ENCODE measurements at regions not wholly inside any gene's neighbourhood (a gene's known extent, or its start where the extent isn't known, plus 50 kb on each side); places are given as distances from the start of the nearest gene placed in this dataset.

DNA sequence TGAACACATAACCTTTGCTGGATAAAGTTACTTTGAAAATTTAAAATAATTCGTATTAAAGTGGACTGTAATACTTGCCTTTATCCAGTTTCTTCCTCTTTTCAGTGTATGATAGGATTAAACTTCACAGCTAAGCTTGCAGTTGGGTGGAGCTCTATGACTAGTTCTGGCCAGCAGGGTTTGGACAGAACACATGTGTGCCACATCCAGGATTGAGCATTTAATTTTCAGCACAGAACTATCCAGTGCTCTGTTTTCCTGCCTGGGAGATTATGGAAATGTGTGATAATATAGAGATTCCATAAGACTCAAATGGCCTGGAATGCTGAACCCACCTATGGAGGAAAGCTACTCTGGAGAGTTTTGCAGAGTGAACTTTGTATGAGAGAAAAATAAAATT lies 200.2 kb downstream of the OSR1 start:
- H3K4me3 ChIP-seq: no peak overlapping the region
- no peak for DNase-seq
- H3K27me3 ChIP-seq: no peaks in the 10 kb centered on the region
- 38 to 65% methylated on average over 1 of the region's 1 CpG for WGBS, 2 donors
- no peak for ATAC-seq (ENCODE audit: low FRiP score in 2 of 2)
- no peak for TF ChIP-seq EP300 (IDR thresholded peaks at IDR 0.05)
- no peak for TF ChIP-seq POLR2AphosphoS5 (IDR thresholded peaks at IDR 0.05)
- TF ChIP-seq, protein P1, sequence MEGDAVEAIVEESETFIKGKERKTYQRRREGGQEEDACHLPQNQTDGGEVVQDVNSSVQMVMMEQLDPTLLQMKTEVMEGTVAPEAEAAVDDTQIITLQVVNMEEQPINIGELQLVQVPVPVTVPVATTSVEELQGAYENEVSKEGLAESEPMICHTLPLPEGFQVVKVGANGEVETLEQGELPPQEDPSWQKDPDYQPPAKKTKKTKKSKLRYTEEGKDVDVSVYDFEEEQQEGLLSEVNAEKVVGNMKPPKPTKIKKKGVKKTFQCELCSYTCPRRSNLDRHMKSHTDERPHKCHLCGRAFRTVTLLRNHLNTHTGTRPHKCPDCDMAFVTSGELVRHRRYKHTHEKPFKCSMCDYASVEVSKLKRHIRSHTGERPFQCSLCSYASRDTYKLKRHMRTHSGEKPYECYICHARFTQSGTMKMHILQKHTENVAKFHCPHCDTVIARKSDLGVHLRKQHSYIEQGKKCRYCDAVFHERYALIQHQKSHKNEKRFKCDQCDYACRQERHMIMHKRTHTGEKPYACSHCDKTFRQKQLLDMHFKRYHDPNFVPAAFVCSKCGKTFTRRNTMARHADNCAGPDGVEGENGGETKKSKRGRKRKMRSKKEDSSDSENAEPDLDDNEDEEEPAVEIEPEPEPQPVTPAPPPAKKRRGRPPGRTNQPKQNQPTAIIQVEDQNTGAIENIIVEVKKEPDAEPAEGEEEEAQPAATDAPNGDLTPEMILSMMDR (IDR thresholded peaks at IDR 0.05): no peak
- TF ChIP-seq POLR2A (IDR thresholded peaks at IDR 0.05): no peak
- no peaks in the 10 kb centered on the region for H3K9me3 ChIP-seq
- H3K27ac ChIP-seq: no peak overlapping the region
- no peaks in the 10 kb centered on the region for H3K4me1 ChIP-seq
- no peaks in the 10 kb centered on the region for H3K36me3 ChIP-seq

GRCh38 chr2:19156646-19157045 lies 201.8 kb downstream of the OSR1 start:
- Histone ChIP-seq H3K4me1 (no peaks in the 10 kb centered on the region), H3K4me3 (no peak overlapping the region), H3K9me3 (no peaks in the 10 kb centered on the region), H3K27ac (no peak overlapping the region), H3K36me3 (no peaks in the 10 kb centered on the region), H3K27me3 (no peaks in the 10 kb centered on the region)
- TF ChIP-seq POLR2A (IDR thresholded peaks at IDR 0.05): no peak
- TF ChIP-seq POLR2AphosphoS5 (IDR thresholded peaks at IDR 0.05): no peak
- TF ChIP-seq EP300 (IDR thresholded peaks at IDR 0.05): no peak
- TF ChIP-seq, protein P1 (IDR thresholded peaks at IDR 0.05): no peak
- 95 to 97% methylated on average over 1 of the region's 1 CpG for WGBS, 2 donors
- ATAC-seq (ENCODE audit: low FRiP score in 2 of 2): no peak
- DNase-seq: no peak

GRCh38 chr2:19150726-19151125 lies 207.7 kb downstream of the OSR1 start:
- no peaks in the 10 kb centered on the region for H3K36me3 ChIP-seq
- no peaks in the 10 kb centered on the region for H3K4me1 ChIP-seq
- H3K27me3 ChIP-seq: no peaks in the 10 kb centered on the region
- TF ChIP-seq EP300 (IDR thresholded peaks at IDR 0.05) (no peak), POLR2AphosphoS5 (IDR thresholded peaks at IDR 0.05) (no peak), POLR2A (IDR thresholded peaks at IDR 0.05) (no peak)
- H3K4me3 ChIP-seq: no peak overlapping the region
- H3K27ac ChIP-seq: no peak overlapping the region
- DNase-seq (no peak), ATAC-seq (ENCODE audit: low FRiP score in 2 of 2) (no peak)
- whole genome bisulfite sequencing, 2 donors: 100% methylated on average over 2 of the region's 2 CpGs
- peaks cover 0 to 10% (median 6%) of the 10 kb centered on the region in 4 donors for H3K9me3 ChIP-seq

- no peak for ATAC-seq (ENCODE audit: low FRiP score in 2 of 2)
Measured at GRCh38 chr2:19146867-19147266, 211.6 kb downstream of the OSR1 start.

DNA sequence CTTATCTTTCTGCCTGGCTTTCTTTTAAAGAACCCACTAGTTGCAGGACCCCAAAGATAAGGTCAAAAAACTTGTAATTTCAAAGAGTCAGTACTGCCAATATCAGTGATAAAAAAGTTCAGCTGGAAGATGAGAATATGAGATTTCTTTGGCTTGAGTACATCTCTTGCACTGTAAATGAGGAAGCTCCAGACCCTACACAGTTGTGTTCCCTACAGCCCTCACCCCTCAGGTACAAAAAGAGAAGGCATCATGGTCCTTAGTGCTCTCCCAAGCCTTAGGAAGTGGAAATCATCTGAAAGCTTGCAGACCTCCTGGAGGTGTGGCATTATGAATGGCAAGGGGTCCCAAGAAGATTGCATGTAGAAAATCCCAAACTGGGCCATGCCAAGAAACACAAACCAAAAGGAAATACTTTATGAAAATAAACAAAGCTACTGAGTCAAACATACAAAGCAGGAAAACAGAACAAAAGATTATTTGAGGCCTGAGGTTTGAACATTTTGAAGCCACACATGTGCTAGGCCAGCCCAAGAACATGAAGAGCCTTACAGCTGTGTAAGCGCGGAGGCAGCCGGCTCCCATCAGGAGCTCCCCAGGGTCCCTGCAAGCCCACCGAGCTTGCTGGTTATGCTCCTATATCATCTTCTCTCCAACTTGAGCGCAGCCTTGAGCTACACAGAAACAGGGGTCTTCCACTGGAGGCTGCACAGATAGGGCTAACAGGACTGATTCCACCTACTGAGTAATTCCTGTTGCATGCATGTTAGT lies 217.0 kb downstream of the OSR1 start:
- ATAC-seq (ENCODE audit: low FRiP score in 2 of 2): no peak
- Histone ChIP-seq H3K27ac (peak overlapping the region in 1 of 4 donors; percentile 21), H3K36me3 (no peaks in the 10 kb centered on the region), H3K27me3 (no peaks in the 10 kb centered on the region), H3K9me3 (no peaks in the 10 kb centered on the region), H3K4me1 (peaks cover 0 to 4% (median 0%) of the 10 kb centered on the region in 4 donors), H3K4me3 (no peak overlapping the region)
- DNase-seq: peak in 1 of 2 donors; percentile 20
- WGBS, 2 donors: 85% methylated on average over 5 of the region's 5 CpGs
- no peak for TF ChIP-seq EP300 (IDR thresholded peaks at IDR 0.05)
- TF ChIP-seq, protein P1 (IDR thresholded peaks at IDR 0.05): no peak
- no peak for TF ChIP-seq POLR2AphosphoS5 (IDR thresholded peaks at IDR 0.05)
- TF ChIP-seq POLR2A (IDR thresholded peaks at IDR 0.05): no peak

More at GRCh38 chr2:19146867-19147266, 211.6 kb downstream of the OSR1 start:
- DNase-seq: no peak
- Histone ChIP-seq H3K9me3 (peaks cover 0 to 10% (median 6%) of the 10 kb centered on the region in 4 donors), H3K27me3 (no peaks in the 10 kb centered on the region), H3K36me3 (no peaks in the 10 kb centered on the region), H3K4me1 (no peaks in the 10 kb centered on the region), H3K4me3 (no peak overlapping the region), H3K27ac (no peak overlapping the region)
- TF ChIP-seq POLR2A (IDR thresholded peaks at IDR 0.05): no peak
- TF ChIP-seq, protein P1 (IDR thresholded peaks at IDR 0.05): no peak
- TF ChIP-seq POLR2AphosphoS5 (IDR thresholded peaks at IDR 0.05): no peak
- TF ChIP-seq EP300 (IDR thresholded peaks at IDR 0.05): no peak
- 90 to 97% methylated on average over 1 of the region's 1 CpG for WGBS, 2 donors

Data from upper lobe of left lung (tissue), 6 donors.